ENCODE measurements at regions not wholly inside any gene's neighbourhood (a gene's known extent, or its start where the extent isn't known, plus 50 kb on each side); places are given as distances from the start of the nearest gene placed in this dataset.

GRCh38 chr7:47179812-47180515, 401.9 kb downstream of the TNS3 start:
- ChIA-PET CTCF (interaction anchor here (0.9 to 2.0 kb wide), 5 partner anchors 28 to 1286 kb away, joined by 3 to 11 read pairs (median 3); no protein-coding TSS in a partner anchor), POLR2A (ENCODE audit: unreplicated experiment) (no interaction called here)
- no peak overlapping the region for H2AFZ ChIP-seq (replicated peaks; ENCODE audit: low read length, poor library complexity)
- peak overlapping the region; percentile 30; the same call in 1 of the 2 replicates for H4K91ac ChIP-seq (ENCODE audit: insufficient read depth, low read depth, low read length)
- 0 out of 2 replicates have a peak overlapping the region, but pooled peaks have one; percentile 66 for H2BK20ac ChIP-seq (ENCODE audit: low read depth, low read length)
- peak overlapping the region; percentile 16; the same call in 1 of the 2 replicates for H2BK120ac ChIP-seq (ENCODE audit: low read depth, low read length)
- H3K9ac ChIP-seq (ENCODE audit: low read depth, low read length) = no peak overlapping the region
- ATAC-seq (ENCODE audit: low read depth) (peak; percentile 97), DNase-seq (peak; percentile 72)
- peak; percentile 96 for TF ChIP-seq CTCF (conservative IDR thresholded peaks at IDR 0.05; ENCODE audit: low read depth, low read length)
- TF ChIP-seq BHLHE40 (IDR thresholded peaks at IDR 0.05; ENCODE audit: low read depth, low read length) = no peak
- peak; percentile 96 for TF ChIP-seq SMC3 (IDR thresholded peaks at IDR 0.05; ENCODE audit: low read depth, low read length)
- peak; percentile 97 for TF ChIP-seq RAD21 (IDR thresholded peaks at IDR 0.05; ENCODE audit: low read length)
- no TSS peak for BruUV-seq (replicated peaks)
- H2AK9ac ChIP-seq (replicated peaks; ENCODE audit: low read depth, low read length, poor library complexity) = no peak overlapping the region
- H3K14ac ChIP-seq (replicated peaks; ENCODE audit: low read depth, low read length) = no peak overlapping the region
- no peak overlapping the region for H2BK5ac ChIP-seq (ENCODE audit: low read depth, low read length, poor library complexity, severe bottlenecking)
- H3K9me3 ChIP-seq (ENCODE audit: control insufficient read depth, insufficient read depth, low read length) = no peaks in the 10 kb centered on the region; the same call in 1 of the 2 replicates
- H4K20me1 ChIP-seq (ENCODE audit: insufficient read depth, low read length) = no peaks in the 10 kb centered on the region
- no peak overlapping the region for H4K8ac ChIP-seq (ENCODE audit: low read depth in 2 of 2, low read length in 2 of 2)
- H2AK5ac ChIP-seq (ENCODE audit: low read depth, low read length) = no peak overlapping the region
- H3K4me1 ChIP-seq (ENCODE audit: control insufficient read depth, insufficient read depth, low read length) = peaks cover 7% of the 10 kb centered on the region; the same call in 1 of the 2 replicates
- H3K9me1 ChIP-seq (ENCODE audit: insufficient read depth, low read length) = no peaks in the 10 kb centered on the region; the same call in 1 of the 2 replicates
- no peak overlapping the region for H3K4me2 ChIP-seq (ENCODE audit: low read depth, low read length)
- H2BK15ac ChIP-seq (ENCODE audit: low read depth, low read length) = peak overlapping the region; percentile 37; the same call in 1 of the 3 replicates
- dilution Hi-C loops (cut with HindIII; ENCODE audit: low sequenced_read_pairs, unreplicated experiment) = no loop called here
- no peak overlapping the region for H3K4me3 ChIP-seq (ENCODE audit: insufficient read depth, low read depth, low read length)
- 0 out of 2 replicates have a peak overlapping the region, but pooled peaks have one; percentile 30 for H3K4ac ChIP-seq (ENCODE audit: low read depth, low read length)
- no peak overlapping the region for H3K27ac ChIP-seq (ENCODE audit: insufficient read depth, low read length)
- no peaks in the 10 kb centered on the region for H3K79me1 ChIP-seq (ENCODE audit: low read depth in 1 of 2, low read length in 2 of 2)
- no peak overlapping the region for H3K23ac ChIP-seq (ENCODE audit: low read depth, low read length)
- in situ Hi-C loops (cut with MboI; ENCODE audit: low sequenced_read_pairs) = loop anchor here (5.0 kb wide), 4 partner anchors 88 to 1288 kb away; no protein-coding TSS in a partner anchor
- H4K5ac ChIP-seq (ENCODE audit: low read depth, low read length) = no peak overlapping the region
- intact Hi-C loops (cut with micrococcal nuclease) = loop anchor here (1.0 to 5.0 kb wide), 8 partner anchors 91 to 1519 kb away; no protein-coding TSS in a partner anchor
- no peaks in the 10 kb centered on the region for H3K36me3 ChIP-seq (ENCODE audit: control insufficient read depth, insufficient read depth, low read length)
- H3K56ac ChIP-seq (ENCODE audit: extremely low read depth, insufficient read depth, low read length) = no peak overlapping the region
- no CpG with 5 or more reads among the region's 8 CpGs for WGBS, 2 experiments (ENCODE audit: extremely low coverage in 2 of 2, insufficient read length in 1 of 2)
- H3K18ac ChIP-seq (ENCODE audit: low read depth, low read length) = no peak overlapping the region
- H3K27me3 ChIP-seq (ENCODE audit: control insufficient read depth, insufficient read depth, low read length) = peaks cover 27% of the 10 kb centered on the region

Measured in IMR-90 (cell line).